ENCODE measurements at regions not wholly inside any gene's neighbourhood (a gene's known extent, or its start where the extent isn't known, plus 50 kb on each side); places are given as distances from the start of the nearest gene placed in this dataset.

DNA sequence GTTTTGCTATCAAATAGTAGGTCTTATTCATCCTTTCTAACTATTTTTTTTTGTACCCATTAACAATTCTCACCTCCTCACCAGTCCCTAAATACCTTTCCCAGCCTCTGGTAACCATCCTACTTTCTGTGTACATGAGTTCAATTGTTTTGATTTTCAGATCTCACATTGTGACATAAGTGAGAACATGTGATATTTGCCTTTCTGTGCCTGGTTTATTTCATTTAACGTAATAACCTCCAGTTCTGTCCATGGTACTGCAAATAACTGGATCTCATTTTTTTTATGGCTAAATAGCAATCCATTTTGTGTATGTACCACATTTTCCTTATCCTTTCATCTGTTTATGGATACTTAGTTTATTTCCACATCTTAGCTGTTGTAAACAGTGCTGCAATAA, 181.9 kb upstream of the KIF2B start:
- no peak for TF ChIP-seq POLR2A (IDR thresholded peaks at IDR 0.05)
- TF ChIP-seq, protein P1, sequence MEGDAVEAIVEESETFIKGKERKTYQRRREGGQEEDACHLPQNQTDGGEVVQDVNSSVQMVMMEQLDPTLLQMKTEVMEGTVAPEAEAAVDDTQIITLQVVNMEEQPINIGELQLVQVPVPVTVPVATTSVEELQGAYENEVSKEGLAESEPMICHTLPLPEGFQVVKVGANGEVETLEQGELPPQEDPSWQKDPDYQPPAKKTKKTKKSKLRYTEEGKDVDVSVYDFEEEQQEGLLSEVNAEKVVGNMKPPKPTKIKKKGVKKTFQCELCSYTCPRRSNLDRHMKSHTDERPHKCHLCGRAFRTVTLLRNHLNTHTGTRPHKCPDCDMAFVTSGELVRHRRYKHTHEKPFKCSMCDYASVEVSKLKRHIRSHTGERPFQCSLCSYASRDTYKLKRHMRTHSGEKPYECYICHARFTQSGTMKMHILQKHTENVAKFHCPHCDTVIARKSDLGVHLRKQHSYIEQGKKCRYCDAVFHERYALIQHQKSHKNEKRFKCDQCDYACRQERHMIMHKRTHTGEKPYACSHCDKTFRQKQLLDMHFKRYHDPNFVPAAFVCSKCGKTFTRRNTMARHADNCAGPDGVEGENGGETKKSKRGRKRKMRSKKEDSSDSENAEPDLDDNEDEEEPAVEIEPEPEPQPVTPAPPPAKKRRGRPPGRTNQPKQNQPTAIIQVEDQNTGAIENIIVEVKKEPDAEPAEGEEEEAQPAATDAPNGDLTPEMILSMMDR (IDR thresholded peaks at IDR 0.05 in 4 of 5, conservative IDR thresholded peaks at IDR 0.05 in 1 of 5): no peak
